ENCODE measurements at regions not wholly inside any gene's neighbourhood (a gene's known extent, or its start where the extent isn't known, plus 50 kb on each side); places are given as distances from the start of the nearest gene placed in this dataset.
"Not testable (repeated sequence)": the region's sequence is repeated elsewhere in the genome, so short reads cannot be mapped to it uniquely, and the experiment has no call there.

DNA sequence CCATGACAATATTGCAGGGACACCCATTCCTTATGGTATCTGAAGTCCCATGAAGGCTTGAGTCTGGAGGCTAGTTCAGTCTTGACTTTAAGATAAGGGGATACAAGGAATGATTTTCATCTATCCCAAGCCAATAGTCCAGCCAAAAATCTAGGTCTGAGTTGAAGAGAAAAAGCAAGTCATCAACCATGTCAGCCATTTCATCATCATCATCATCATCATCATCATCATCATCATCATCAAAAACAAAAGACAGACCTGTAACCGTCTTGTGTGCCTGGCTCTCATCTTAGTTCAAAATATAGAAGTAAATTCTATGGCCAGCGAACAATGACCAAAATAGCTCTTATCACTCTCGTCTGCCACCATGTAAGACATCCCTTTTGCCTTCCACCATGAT is 59.5 kb upstream of the FAM90A26 start:
- WGBS (ENCODE audit: insufficient coverage): no CpG with 5 or more reads among the region's 3 CpGs
- H3K9me3 ChIP-seq (ENCODE audit: control extremely low read depth in 1 of 5, control insufficient read depth in 4 of 5, insufficient read depth in 2 of 5, low read depth in 1 of 5, low read length in 4 of 5); DNase-seq; H3K27ac ChIP-seq (ENCODE audit: insufficient read depth in 1 of 2, low read depth in 1 of 2, low read length in 2 of 2, poor library complexity in 1 of 2, severe bottlenecking in 2 of 2); H3K4me3 ChIP-seq (ENCODE audit: control insufficient read depth in 1 of 7, extremely low read depth in 1 of 7, insufficient read depth in 4 of 7, low read depth in 2 of 7, low read length in 6 of 7); H3K4me1 ChIP-seq (ENCODE audit: control extremely low read depth in 1 of 4, control insufficient read depth in 4 of 4, insufficient read depth in 4 of 4, low read length in 3 of 4); H3K27me3 ChIP-seq (replicated peaks in 2 of 5; ENCODE audit: control insufficient read depth in 4 of 5, insufficient read depth in 5 of 5, low read length in 4 of 5); POLR2A ChIA-PET; H3K36me3 ChIP-seq (ENCODE audit: control insufficient read depth in 4 of 4, insufficient read depth in 4 of 4, low read length in 3 of 4); CTCF ChIA-PET: not testable (repeated sequence)

- H3K27ac ChIP-seq (ENCODE audit: insufficient read depth in 1 of 2, low read depth in 1 of 2, low read length in 2 of 2, poor library complexity in 1 of 2, severe bottlenecking in 2 of 2); H3K4me3 ChIP-seq (ENCODE audit: control insufficient read depth in 1 of 7, extremely low read depth in 1 of 7, insufficient read depth in 4 of 7, low read depth in 2 of 7, low read length in 6 of 7); H3K4me1 ChIP-seq (ENCODE audit: control extremely low read depth in 1 of 4, control insufficient read depth in 4 of 4, insufficient read depth in 4 of 4, low read length in 3 of 4); POLR2A ChIA-PET; H3K36me3 ChIP-seq (ENCODE audit: control insufficient read depth in 4 of 4, insufficient read depth in 4 of 4, low read length in 3 of 4); CTCF ChIA-PET; H3K27me3 ChIP-seq (replicated peaks in 2 of 5; ENCODE audit: control insufficient read depth in 4 of 5, insufficient read depth in 5 of 5, low read length in 4 of 5); DNase-seq; H3K9me3 ChIP-seq (ENCODE audit: control extremely low read depth in 1 of 5, control insufficient read depth in 4 of 5, insufficient read depth in 2 of 5, low read depth in 1 of 5, low read length in 4 of 5): not testable (repeated sequence)
- no CpG with 5 or more reads among the region's 6 CpGs for WGBS (ENCODE audit: insufficient coverage)
Observed at GRCh38 chr4:9103148-9103524, 67.1 kb upstream of the FAM90A26 start.

GRCh38 chr4:9102471-9103147 is 67.6 kb upstream of the FAM90A26 start:
- H3K4me1 ChIP-seq (ENCODE audit: control extremely low read depth in 1 of 4, control insufficient read depth in 4 of 4, insufficient read depth in 4 of 4, low read length in 3 of 4); H3K27ac ChIP-seq (ENCODE audit: insufficient read depth in 1 of 2, low read depth in 1 of 2, low read length in 2 of 2, poor library complexity in 1 of 2, severe bottlenecking in 2 of 2); H3K27me3 ChIP-seq (replicated peaks in 2 of 5; ENCODE audit: control insufficient read depth in 4 of 5, insufficient read depth in 5 of 5, low read length in 4 of 5); CTCF ChIA-PET; DNase-seq; H3K36me3 ChIP-seq (ENCODE audit: control insufficient read depth in 4 of 4, insufficient read depth in 4 of 4, low read length in 3 of 4); H3K4me3 ChIP-seq (ENCODE audit: control insufficient read depth in 1 of 7, extremely low read depth in 1 of 7, insufficient read depth in 4 of 7, low read depth in 2 of 7, low read length in 6 of 7); POLR2A ChIA-PET; H3K9me3 ChIP-seq (ENCODE audit: control extremely low read depth in 1 of 5, control insufficient read depth in 4 of 5, insufficient read depth in 2 of 5, low read depth in 1 of 5, low read length in 4 of 5): not testable (repeated sequence)
- WGBS (ENCODE audit: insufficient coverage): 94% methylated on average over 21 of the region's 22 CpGs

GRCh38 chr4:9096330-9096729 is 73.9 kb upstream of the FAM90A26 start:
- DNase-seq; H3K4me3 ChIP-seq (ENCODE audit: control insufficient read depth in 1 of 7, extremely low read depth in 1 of 7, insufficient read depth in 4 of 7, low read depth in 2 of 7, low read length in 6 of 7); H3K9me3 ChIP-seq (ENCODE audit: control extremely low read depth in 1 of 5, control insufficient read depth in 4 of 5, insufficient read depth in 2 of 5, low read depth in 1 of 5, low read length in 4 of 5); POLR2A ChIA-PET; H3K27ac ChIP-seq (ENCODE audit: insufficient read depth in 1 of 2, low read depth in 1 of 2, low read length in 2 of 2, poor library complexity in 1 of 2, severe bottlenecking in 2 of 2); CTCF ChIA-PET; H3K4me1 ChIP-seq (ENCODE audit: control extremely low read depth in 1 of 4, control insufficient read depth in 4 of 4, insufficient read depth in 4 of 4, low read length in 3 of 4); H3K27me3 ChIP-seq (replicated peaks in 2 of 5; ENCODE audit: control insufficient read depth in 4 of 5, insufficient read depth in 5 of 5, low read length in 4 of 5); H3K36me3 ChIP-seq (ENCODE audit: control insufficient read depth in 4 of 4, insufficient read depth in 4 of 4, low read length in 3 of 4): not testable (repeated sequence)
- 100% methylated on average over 2 of the region's 5 CpGs for WGBS (ENCODE audit: insufficient coverage)

- H3K4me3 ChIP-seq (ENCODE audit: control insufficient read depth in 1 of 7, extremely low read depth in 1 of 7, insufficient read depth in 4 of 7, low read depth in 2 of 7, low read length in 6 of 7); CTCF ChIA-PET; H3K9me3 ChIP-seq (ENCODE audit: control extremely low read depth in 1 of 5, control insufficient read depth in 4 of 5, insufficient read depth in 2 of 5, low read depth in 1 of 5, low read length in 4 of 5); H3K27ac ChIP-seq (ENCODE audit: insufficient read depth in 1 of 2, low read depth in 1 of 2, low read length in 2 of 2, poor library complexity in 1 of 2, severe bottlenecking in 2 of 2); POLR2A ChIA-PET; H3K27me3 ChIP-seq (replicated peaks in 2 of 5; ENCODE audit: control insufficient read depth in 4 of 5, insufficient read depth in 5 of 5, low read length in 4 of 5); H3K4me1 ChIP-seq (ENCODE audit: control extremely low read depth in 1 of 4, control insufficient read depth in 4 of 4, insufficient read depth in 4 of 4, low read length in 3 of 4); H3K36me3 ChIP-seq (ENCODE audit: control insufficient read depth in 4 of 4, insufficient read depth in 4 of 4, low read length in 3 of 4); DNase-seq: not testable (repeated sequence)
- 94% methylated on average over 13 of the region's 15 CpGs for WGBS (ENCODE audit: insufficient coverage)
Observed at GRCh38 chr4:9078796-9079195, 91.4 kb upstream of the FAM90A26 start.

DNA sequence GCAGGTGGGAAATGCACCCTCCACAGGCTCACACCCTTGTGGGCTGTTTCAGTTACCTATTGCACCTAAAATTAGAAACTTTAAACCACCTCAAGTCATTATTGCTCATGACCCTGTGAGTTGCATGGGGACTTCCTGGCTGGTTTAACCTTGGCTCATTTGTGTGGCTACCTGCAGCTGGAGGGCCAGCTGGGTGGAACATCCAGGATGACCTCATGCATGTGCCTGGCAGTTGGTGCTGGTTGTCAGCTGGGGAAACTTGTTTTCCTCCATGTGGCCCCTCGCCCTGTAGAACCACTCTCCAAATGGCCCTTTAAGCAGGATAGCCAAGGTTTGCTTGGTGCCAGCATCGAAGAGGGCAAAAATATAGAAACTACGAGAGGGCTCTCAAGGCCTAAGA is 93.2 kb upstream of the FAM90A26 start:
- CTCF ChIA-PET; POLR2A ChIA-PET; H3K27me3 ChIP-seq (replicated peaks in 2 of 5; ENCODE audit: control insufficient read depth in 4 of 5, insufficient read depth in 5 of 5, low read length in 4 of 5); H3K27ac ChIP-seq (ENCODE audit: insufficient read depth in 1 of 2, low read depth in 1 of 2, low read length in 2 of 2, poor library complexity in 1 of 2, severe bottlenecking in 2 of 2); H3K9me3 ChIP-seq (ENCODE audit: control extremely low read depth in 1 of 5, control insufficient read depth in 4 of 5, insufficient read depth in 2 of 5, low read depth in 1 of 5, low read length in 4 of 5); H3K4me1 ChIP-seq (ENCODE audit: control extremely low read depth in 1 of 4, control insufficient read depth in 4 of 4, insufficient read depth in 4 of 4, low read length in 3 of 4); DNase-seq; H3K4me3 ChIP-seq (ENCODE audit: control insufficient read depth in 1 of 7, extremely low read depth in 1 of 7, insufficient read depth in 4 of 7, low read depth in 2 of 7, low read length in 6 of 7); H3K36me3 ChIP-seq (ENCODE audit: control insufficient read depth in 4 of 4, insufficient read depth in 4 of 4, low read length in 3 of 4): not testable (repeated sequence)
- 82% methylated on average over 3 of the region's 3 CpGs for WGBS (ENCODE audit: insufficient coverage)

DNA sequence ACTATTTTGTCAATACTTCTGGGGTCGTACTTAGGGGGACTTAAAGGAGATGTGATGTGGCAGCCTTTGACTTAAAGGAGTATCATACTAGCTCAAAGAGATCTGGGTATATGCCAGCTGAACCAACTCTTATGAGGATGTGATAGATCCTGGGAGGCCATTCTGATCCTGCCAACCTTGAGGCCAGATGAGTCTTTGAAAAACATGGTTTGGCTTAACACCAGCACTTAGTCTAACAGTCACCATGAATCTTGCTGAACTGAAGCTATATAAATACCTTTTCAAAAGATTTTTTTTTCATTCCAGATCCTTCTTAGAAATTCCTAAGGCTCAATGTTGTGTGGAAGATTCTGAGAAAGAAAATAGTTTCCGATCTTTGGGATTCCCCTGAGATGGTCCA is 93.7 kb upstream of the FAM90A26 start:
- CTCF ChIA-PET; H3K27ac ChIP-seq (ENCODE audit: insufficient read depth in 1 of 2, low read depth in 1 of 2, low read length in 2 of 2, poor library complexity in 1 of 2, severe bottlenecking in 2 of 2); H3K27me3 ChIP-seq (replicated peaks in 2 of 5; ENCODE audit: control insufficient read depth in 4 of 5, insufficient read depth in 5 of 5, low read length in 4 of 5); H3K9me3 ChIP-seq (ENCODE audit: control extremely low read depth in 1 of 5, control insufficient read depth in 4 of 5, insufficient read depth in 2 of 5, low read depth in 1 of 5, low read length in 4 of 5); POLR2A ChIA-PET; H3K4me1 ChIP-seq (ENCODE audit: control extremely low read depth in 1 of 4, control insufficient read depth in 4 of 4, insufficient read depth in 4 of 4, low read length in 3 of 4); H3K4me3 ChIP-seq (ENCODE audit: control insufficient read depth in 1 of 7, extremely low read depth in 1 of 7, insufficient read depth in 4 of 7, low read depth in 2 of 7, low read length in 6 of 7); H3K36me3 ChIP-seq (ENCODE audit: control insufficient read depth in 4 of 4, insufficient read depth in 4 of 4, low read length in 3 of 4); DNase-seq: not testable (repeated sequence)
- WGBS (ENCODE audit: insufficient coverage): no CpG with 5 or more reads among the region's 2 CpGs
